HL-60 (cell line): ENCODE measurements at regions not wholly inside any gene's neighbourhood (a gene's known extent, or its start where the extent isn't known, plus 50 kb on each side); places are given as distances from the start of the nearest gene placed in this dataset.

Source experiments
- DNase-seq, 2 experiments: peaks; one replicate each; pipeline ENCODE4 v3.0.0-alpha.2; 2010 to 2020; ENCODE audit warnings: low read depth in 1 of 2, low spot score in 1 of 2
- H3K27ac ChIP-seq: fragments of 250-450 bp; sonication (Bioruptor Pico); replicated peaks from 2 replicates; pipeline ENCODE4 v1.5.1; 2020; ENCODE audit warnings: mild to moderate bottlenecking, moderate library complexity
- H3K27me3 ChIP-seq: fragments of 250-450 bp; sonication (Bioruptor Pico); 2 replicates; pipeline ENCODE4 v1.5.1; 2021; ENCODE audit warnings: mild to moderate bottlenecking, moderate library complexity; ENCODE audit not compliant: insufficient read depth, poor library complexity, severe bottlenecking
- H3K4me3 ChIP-seq: replicated peaks from 2 replicates; pipeline ENCODE4 v1.5.1; 2011; ENCODE audit warnings: mild to moderate bottlenecking, control low read depth, low read length; ENCODE audit not compliant: insufficient read depth
- CTCF ChIP-seq: IDR thresholded peaks from one replicate; pipeline ENCODE4 v1.5.1; 2011; ENCODE audit warnings: low read length, control low read depth, inconsistent platforms; ENCODE audit not compliant: insufficient read depth
- GABPA ChIP-seq: IDR thresholded peaks from 2 replicates; pipeline ENCODE4 v1.6.1; 2012; ENCODE audit warnings: low read depth
- POLR2AphosphoS5 ChIP-seq: IDR thresholded peaks from 2 replicates; pipeline ENCODE4 v1.6.1; 2012; ENCODE audit warnings: low read depth
- REST ChIP-seq: IDR thresholded peaks from 2 replicates; pipeline ENCODE4 v1.6.1; 2012; ENCODE audit warnings: low read depth; ENCODE audit not compliant: insufficient replicate concordance
- SPI1 ChIP-seq: IDR thresholded peaks from 2 replicates; pipeline ENCODE4 v1.6.1; 2012; ENCODE audit warnings: low read depth, mild to moderate bottlenecking, borderline replicate concordance

DNA sequence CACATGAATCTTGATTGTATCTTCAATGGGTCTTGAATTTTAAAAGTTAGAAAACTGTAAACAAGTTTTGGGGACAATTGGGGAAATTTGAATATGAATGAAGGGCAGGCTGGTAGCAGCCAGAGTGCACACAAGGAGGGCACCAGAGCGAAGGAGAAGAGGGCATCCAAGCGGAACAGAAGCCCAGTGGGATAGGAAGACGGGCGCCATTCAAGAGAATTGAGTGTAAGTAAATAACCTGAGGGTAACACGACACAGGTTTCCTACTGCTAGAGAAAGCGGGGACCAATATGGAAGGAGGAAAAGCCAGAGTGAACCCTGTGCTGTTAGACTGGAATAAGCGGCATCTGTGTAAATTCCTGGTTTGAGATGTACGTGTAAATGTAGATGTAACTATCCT, 115.1 kb upstream of the CCL2 start:
- no peak overlapping the region for H3K4me3 ChIP-seq
- no peak for TF ChIP-seq REST
- TF ChIP-seq CTCF, result no peak
- TF ChIP-seq POLR2AphosphoS5, result no peak
- TF ChIP-seq GABPA, result no peak
- TF ChIP-seq SPI1, result no peak
- H3K27ac ChIP-seq, result no peak overlapping the region
- DNase-seq, result no peak
- peaks cover 10% of the 10 kb centered on the region for H3K27me3 ChIP-seq

GRCh38 chr17:34141590-34141989, 113.5 kb upstream of the CCL2 start:
- TF ChIP-seq SPI1 (no peak), CTCF (no peak), GABPA (no peak), REST (no peak), POLR2AphosphoS5 (no peak)
- Histone ChIP-seq H3K27ac (no peak overlapping the region), H3K27me3 (peaks cover 10% of the 10 kb centered on the region), H3K4me3 (no peak overlapping the region)
- no peak for DNase-seq

- no peak overlapping the region for H3K27ac ChIP-seq
- TF ChIP-seq CTCF, result no peak
- no peak for TF ChIP-seq POLR2AphosphoS5
- TF ChIP-seq GABPA, result no peak
- TF ChIP-seq SPI1, result no peak
- TF ChIP-seq REST, result no peak
- no peak for DNase-seq
- peaks cover 10% of the 10 kb centered on the region for H3K27me3 ChIP-seq
- no peak overlapping the region for H3K4me3 ChIP-seq
Observed at GRCh38 chr17:34143430-34143829, 111.7 kb upstream of the CCL2 start.
